ENCODE measurements at regions not wholly inside any gene's neighbourhood (a gene's known extent, or its start where the extent isn't known, plus 50 kb on each side); places are given as distances from the start of the nearest gene placed in this dataset.

GRCh38 chr7:68478326-68478725 lies 1119.9 kb upstream of the AUTS2 start:
- no peak overlapping the region for H3K4me3 ChIP-seq (ENCODE audit: control insufficient read depth in 1 of 2, extremely low read depth in 1 of 2, low read length in 1 of 2)
- H3K36me3 ChIP-seq (ENCODE audit: control insufficient read depth in 2 of 2, extremely low read depth in 1 of 2, insufficient read depth in 1 of 2, low read length in 1 of 2): no peaks in the 10 kb centered on the region
- no peak overlapping the region for H3K27ac ChIP-seq (ENCODE audit: low read length)
- no peaks in the 10 kb centered on the region for H3K27me3 Mint-ChIP-seq
- ATAC-seq (replicated peaks in 1 of 4): no peak
- WGBS (ENCODE audit: insufficient coverage): no CpG with 5 or more reads among the region's 1 CpG
- no peaks in the 10 kb centered on the region for H3K9me3 ChIP-seq
- no peaks in the 10 kb centered on the region for H3K4me1 Mint-ChIP-seq
- H3K36me3 Mint-ChIP-seq: no peaks in the 10 kb centered on the region
- ChIA-PET CTCF (no interaction called here), POLR2A (no interaction called here)
- no peak overlapping the region for H3K27ac Mint-ChIP-seq
- H3K27me3 ChIP-seq (replicated peaks in 1 of 2; ENCODE audit: control insufficient read depth in 2 of 2, extremely low read depth in 1 of 2, insufficient read depth in 2 of 2, low read length in 1 of 2): no peaks in the 10 kb centered on the region
- no peak overlapping the region for H3K4me3 Mint-ChIP-seq
- DNase-seq: no peak
- no peaks in the 10 kb centered on the region for H3K4me1 ChIP-seq (ENCODE audit: control insufficient read depth in 1 of 2, extremely low read depth in 1 of 2, insufficient read depth in 2 of 2, low read length in 2 of 2)
- H3K9me3 Mint-ChIP-seq: peaks cover 10 to 25% (median 15%) of the 10 kb centered on the region in 3 donors

- Mint-ChIP-seq H3K4me3 (no peak overlapping the region), H3K4me1 (no peaks in the 10 kb centered on the region), H3K9me3 (peaks cover 11 to 20% (median 12%) of the 10 kb centered on the region in 3 donors), H3K27ac (no peak overlapping the region), H3K27me3 (no peaks in the 10 kb centered on the region), H3K36me3 (no peaks in the 10 kb centered on the region)
- DNase-seq (no peak), ATAC-seq (replicated peaks in 1 of 4) (no peak)
- Histone ChIP-seq H3K27me3 (replicated peaks in 1 of 2; ENCODE audit: control insufficient read depth in 2 of 2, extremely low read depth in 1 of 2, insufficient read depth in 2 of 2, low read length in 1 of 2) (no peaks in the 10 kb centered on the region), H3K27ac (ENCODE audit: low read length) (no peak overlapping the region), H3K4me1 (ENCODE audit: control insufficient read depth in 1 of 2, extremely low read depth in 1 of 2, insufficient read depth in 2 of 2, low read length in 2 of 2) (no peaks in the 10 kb centered on the region), H3K36me3 (ENCODE audit: control insufficient read depth in 2 of 2, extremely low read depth in 1 of 2, insufficient read depth in 1 of 2, low read length in 1 of 2) (no peaks in the 10 kb centered on the region), H3K9me3 (no peaks in the 10 kb centered on the region), H3K4me3 (ENCODE audit: control insufficient read depth in 1 of 2, extremely low read depth in 1 of 2, low read length in 1 of 2) (no peak overlapping the region)
- ChIA-PET CTCF (no interaction called here), POLR2A (no interaction called here)
- WGBS (ENCODE audit: insufficient coverage): no CpG with 5 or more reads among the region's 5 CpGs
Observed at GRCh38 chr7:68482800-68483199, 1115.5 kb upstream of the AUTS2 start.

- Histone ChIP-seq H3K9me3 (no peaks in the 10 kb centered on the region), H3K27me3 (replicated peaks in 1 of 2; ENCODE audit: control insufficient read depth in 2 of 2, extremely low read depth in 1 of 2, insufficient read depth in 2 of 2, low read length in 1 of 2) (no peaks in the 10 kb centered on the region), H3K4me3 (ENCODE audit: control insufficient read depth in 1 of 2, extremely low read depth in 1 of 2, low read length in 1 of 2) (no peak overlapping the region), H3K4me1 (ENCODE audit: control insufficient read depth in 1 of 2, extremely low read depth in 1 of 2, insufficient read depth in 2 of 2, low read length in 2 of 2) (no peaks in the 10 kb centered on the region), H3K27ac (ENCODE audit: low read length) (no peak overlapping the region), H3K36me3 (ENCODE audit: control insufficient read depth in 2 of 2, extremely low read depth in 1 of 2, insufficient read depth in 1 of 2, low read length in 1 of 2) (no peaks in the 10 kb centered on the region)
- ChIA-PET CTCF (no interaction called here), POLR2A (no interaction called here)
- Mint-ChIP-seq H3K36me3 (no peaks in the 10 kb centered on the region), H3K9me3 (peaks cover 12 to 25% (median 17%) of the 10 kb centered on the region in 3 donors), H3K27ac (no peak overlapping the region), H3K4me1 (no peaks in the 10 kb centered on the region), H3K27me3 (no peaks in the 10 kb centered on the region), H3K4me3 (no peak overlapping the region)
- WGBS (ENCODE audit: insufficient coverage): 100% methylated on average over 2 of the region's 6 CpGs
- DNase-seq (no peak), ATAC-seq (replicated peaks in 1 of 4) (no peak)
Observed at GRCh38 chr7:68484731-68485130, 1113.5 kb upstream of the AUTS2 start.

- Mint-ChIP-seq H3K36me3 (no peaks in the 10 kb centered on the region), H3K27me3 (no peaks in the 10 kb centered on the region), H3K27ac (no peak overlapping the region), H3K4me1 (no peaks in the 10 kb centered on the region), H3K9me3 (peaks cover 12 to 26% (median 18%) of the 10 kb centered on the region in 3 donors), H3K4me3 (no peak overlapping the region)
- DNase-seq (no peak), ATAC-seq (replicated peaks in 1 of 4) (no peak)
- CTCF ChIA-PET: interaction anchor here in 1 of 2 donors (0.6 kb wide), 1 partner anchor 925 kb away, joined by 3 read pairs; no protein-coding TSS in a partner anchor
- 78% methylated on average over 1 of the region's 2 CpGs for WGBS (ENCODE audit: insufficient coverage)
- no peaks in the 10 kb centered on the region for H3K36me3 ChIP-seq (ENCODE audit: control insufficient read depth in 2 of 2, extremely low read depth in 1 of 2, insufficient read depth in 1 of 2, low read length in 1 of 2)
- POLR2A ChIA-PET: interaction anchor here in 1 of 2 donors (0.6 kb wide), 2 partner anchors 73 to 815 kb away, joined by 3 to 5 read pairs; no protein-coding TSS in a partner anchor
- H3K27me3 ChIP-seq (replicated peaks in 1 of 2; ENCODE audit: control insufficient read depth in 2 of 2, extremely low read depth in 1 of 2, insufficient read depth in 2 of 2, low read length in 1 of 2): no peaks in the 10 kb centered on the region
- H3K9me3 ChIP-seq: no peaks in the 10 kb centered on the region
- H3K4me1 ChIP-seq (ENCODE audit: control insufficient read depth in 1 of 2, extremely low read depth in 1 of 2, insufficient read depth in 2 of 2, low read length in 2 of 2): no peaks in the 10 kb centered on the region
- no peak overlapping the region for H3K27ac ChIP-seq (ENCODE audit: low read length)
- no peak overlapping the region for H3K4me3 ChIP-seq (ENCODE audit: control insufficient read depth in 1 of 2, extremely low read depth in 1 of 2, low read length in 1 of 2)
Observed at GRCh38 chr7:68485253-68485917, 1112.9 kb upstream of the AUTS2 start.

- POLR2A ChIA-PET: no interaction called here
- Histone ChIP-seq H3K36me3 (ENCODE audit: control insufficient read depth in 2 of 2, extremely low read depth in 1 of 2, insufficient read depth in 1 of 2, low read length in 1 of 2) (no peaks in the 10 kb centered on the region), H3K4me3 (ENCODE audit: control insufficient read depth in 1 of 2, extremely low read depth in 1 of 2, low read length in 1 of 2) (no peak overlapping the region), H3K27ac (ENCODE audit: low read length) (no peak overlapping the region), H3K9me3 (peaks cover 2% of the 10 kb centered on the region), H3K4me1 (ENCODE audit: control insufficient read depth in 1 of 2, extremely low read depth in 1 of 2, insufficient read depth in 2 of 2, low read length in 2 of 2) (no peaks in the 10 kb centered on the region), H3K27me3 (replicated peaks in 1 of 2; ENCODE audit: control insufficient read depth in 2 of 2, extremely low read depth in 1 of 2, insufficient read depth in 2 of 2, low read length in 1 of 2) (no peaks in the 10 kb centered on the region)
- DNase-seq (no peak), ATAC-seq (replicated peaks in 1 of 4) (no peak)
- Mint-ChIP-seq H3K9me3 (peaks cover 5 to 18% (median 18%) of the 10 kb centered on the region in 3 donors), H3K4me3 (no peak overlapping the region), H3K4me1 (no peaks in the 10 kb centered on the region), H3K36me3 (no peaks in the 10 kb centered on the region), H3K27ac (no peak overlapping the region), H3K27me3 (no peaks in the 10 kb centered on the region)
- CTCF ChIA-PET: no interaction called here
- WGBS (ENCODE audit: insufficient coverage): 100% methylated on average over 1 of the region's 8 CpGs
Observed at GRCh38 chr7:68488341-68489060, 1109.8 kb upstream of the AUTS2 start.

- DNase-seq (no peak), ATAC-seq (replicated peaks in 1 of 4) (no peak)
- Mint-ChIP-seq H3K36me3 (no peaks in the 10 kb centered on the region), H3K27ac (no peak overlapping the region), H3K4me1 (no peaks in the 10 kb centered on the region), H3K4me3 (no peak overlapping the region), H3K27me3 (no peaks in the 10 kb centered on the region), H3K9me3 (peaks cover 7 to 20% (median 11%) of the 10 kb centered on the region in 3 donors)
- WGBS (ENCODE audit: insufficient coverage): 60% methylated on average over 2 of the region's 2 CpGs
- H3K4me1 ChIP-seq (ENCODE audit: control insufficient read depth in 1 of 2, extremely low read depth in 1 of 2, insufficient read depth in 2 of 2, low read length in 2 of 2): no peaks in the 10 kb centered on the region
- CTCF ChIA-PET: no interaction called here
- H3K27me3 ChIP-seq (replicated peaks in 1 of 2; ENCODE audit: control insufficient read depth in 2 of 2, extremely low read depth in 1 of 2, insufficient read depth in 2 of 2, low read length in 1 of 2): no peaks in the 10 kb centered on the region
- POLR2A ChIA-PET: no interaction called here
- no peak overlapping the region for H3K27ac ChIP-seq (ENCODE audit: low read length)
- peaks cover 2% of the 10 kb centered on the region for H3K9me3 ChIP-seq
- H3K4me3 ChIP-seq (ENCODE audit: control insufficient read depth in 1 of 2, extremely low read depth in 1 of 2, low read length in 1 of 2): no peak overlapping the region
- no peaks in the 10 kb centered on the region for H3K36me3 ChIP-seq (ENCODE audit: control insufficient read depth in 2 of 2, extremely low read depth in 1 of 2, insufficient read depth in 1 of 2, low read length in 1 of 2)
Observed at GRCh38 chr7:68491523-68492358, 1106.5 kb upstream of the AUTS2 start.
